ENCODE measurements at regions not wholly inside any gene's neighbourhood (a gene's known extent, or its start where the extent isn't known, plus 50 kb on each side); places are given as distances from the start of the nearest gene placed in this dataset.

GRCh38 chr5:38607396-38607795 lies 51.0 kb upstream of the LIFR start:
- no peaks in the 10 kb centered on the region for H3K27me3 ChIP-seq (ENCODE audit: low read depth)
- intact Hi-C loops (cut with micrococcal nuclease), result no loop called here
- TF ChIP-seq CTCF (IDR thresholded peaks at IDR 0.05; ENCODE audit: borderline replicate concordance), result no peak

GRCh38 chr5:38607930-38608564 lies 51.6 kb upstream of the LIFR start:
- no peak overlapping the region for H3K27ac ChIP-seq (replicated peaks)
- H3K27me3 ChIP-seq (ENCODE audit: low read depth), result no peaks in the 10 kb centered on the region
- H3K36me3 ChIP-seq, result no peaks in the 10 kb centered on the region
- H3K9me3 ChIP-seq (replicated peaks), result no peaks in the 10 kb centered on the region
- H3K4me1 ChIP-seq, result peaks cover 29% of the 10 kb centered on the region
- H3K4me3 ChIP-seq, result no peak overlapping the region
- no peak for DNase-seq
- intact Hi-C loops (cut with micrococcal nuclease), result no loop called here
- TF ChIP-seq CTCF (IDR thresholded peaks at IDR 0.05; ENCODE audit: borderline replicate concordance), result no peak

More at GRCh38 chr5:38607396-38607795, 51.0 kb upstream of the LIFR start:
- Histone ChIP-seq H3K36me3 (no peaks in the 10 kb centered on the region), H3K9me3 (replicated peaks) (no peaks in the 10 kb centered on the region), H3K4me1 (peaks cover 35% of the 10 kb centered on the region), H3K4me3 (no peak overlapping the region), H3K27ac (replicated peaks) (no peak overlapping the region)
- DNase-seq, result no peak

GRCh38 chr5:38608874-38609273 lies 52.4 kb upstream of the LIFR start:
- H3K27ac ChIP-seq (replicated peaks), result no peak overlapping the region
- intact Hi-C loops (cut with micrococcal nuclease), result no loop called here
- no peaks in the 10 kb centered on the region for H3K9me3 ChIP-seq (replicated peaks)
- H3K36me3 ChIP-seq, result no peaks in the 10 kb centered on the region
- peaks cover 29% of the 10 kb centered on the region for H3K4me1 ChIP-seq
- no peak overlapping the region for H3K4me3 ChIP-seq
- H3K27me3 ChIP-seq (ENCODE audit: low read depth), result no peaks in the 10 kb centered on the region
- TF ChIP-seq CTCF (IDR thresholded peaks at IDR 0.05; ENCODE audit: borderline replicate concordance), result no peak
- no peak for DNase-seq

GRCh38 chr5:38612851-38613250 lies 56.4 kb upstream of the LIFR start:
- Histone ChIP-seq H3K9me3 (replicated peaks) (peaks cover 3% of the 10 kb centered on the region), H3K4me1 (peaks cover 18% of the 10 kb centered on the region), H3K36me3 (no peaks in the 10 kb centered on the region), H3K27me3 (ENCODE audit: low read depth) (no peaks in the 10 kb centered on the region), H3K27ac (replicated peaks) (no peak overlapping the region), H3K4me3 (no peak overlapping the region)
- no peak for DNase-seq
- intact Hi-C loops (cut with micrococcal nuclease), result no loop called here
- TF ChIP-seq CTCF (IDR thresholded peaks at IDR 0.05; ENCODE audit: borderline replicate concordance), result no peak

- TF ChIP-seq CTCF (IDR thresholded peaks at IDR 0.05; ENCODE audit: borderline replicate concordance), result no peak
- Histone ChIP-seq H3K27ac (replicated peaks) (no peak overlapping the region), H3K36me3 (no peaks in the 10 kb centered on the region), H3K27me3 (ENCODE audit: low read depth) (no peaks in the 10 kb centered on the region), H3K4me1 (peaks cover 11% of the 10 kb centered on the region), H3K9me3 (replicated peaks) (peaks cover 9% of the 10 kb centered on the region), H3K4me3 (no peak overlapping the region)
- no peak for DNase-seq
- intact Hi-C loops (cut with micrococcal nuclease), result no loop called here
Observed at GRCh38 chr5:38613490-38613889, 57.0 kb upstream of the LIFR start.

Data from left ventricle myocardium inferior (tissue), 1 donor.